ENCODE measurements at regions not wholly inside any gene's neighbourhood (a gene's known extent, or its start where the extent isn't known, plus 50 kb on each side); places are given as distances from the start of the nearest gene placed in this dataset.
"Not testable (repeated sequence)": the region's sequence is repeated elsewhere in the genome, so short reads cannot be mapped to it uniquely, and the experiment has no call there.

DNA sequence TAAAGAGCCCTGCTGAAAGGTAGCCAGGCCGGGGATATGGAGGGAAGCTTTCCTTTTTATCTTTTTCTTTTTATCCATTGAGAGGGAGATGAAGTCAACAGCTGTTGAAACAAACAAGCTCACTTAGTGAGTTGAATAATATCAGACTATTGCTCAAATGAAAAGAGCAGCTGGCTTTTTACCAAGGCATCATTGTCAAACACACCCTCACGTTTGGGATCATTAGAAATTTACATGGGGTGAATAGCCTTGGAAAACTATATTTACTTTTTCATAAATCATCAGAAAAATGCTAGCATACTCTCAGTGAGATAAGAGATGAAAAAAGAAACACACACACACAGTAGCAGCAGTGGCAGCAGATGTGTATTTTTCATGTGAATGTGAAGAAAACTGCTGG lies 71.5 kb upstream of the HNMT start:
- DNase-seq: no peak

DNA sequence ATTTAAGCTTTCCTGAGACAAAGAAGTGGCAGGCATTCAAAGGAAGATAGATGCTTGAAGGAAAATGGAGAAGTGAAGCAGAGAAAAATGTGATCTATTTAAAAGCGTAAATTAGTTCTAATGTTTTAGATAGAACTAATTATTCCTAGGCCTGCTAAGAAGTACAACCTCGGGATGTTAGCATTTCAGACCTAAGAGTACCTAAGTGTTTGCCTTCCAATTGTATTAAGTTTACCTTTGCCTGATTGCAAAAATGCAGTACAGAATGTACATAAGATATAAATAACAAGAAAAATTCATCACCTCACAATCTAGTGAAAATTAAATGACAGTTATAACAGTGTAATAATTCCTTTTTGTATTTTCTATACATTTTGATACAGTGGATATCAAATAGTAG lies 71.1 kb upstream of the HNMT start:
- no peak for DNase-seq

DNA sequence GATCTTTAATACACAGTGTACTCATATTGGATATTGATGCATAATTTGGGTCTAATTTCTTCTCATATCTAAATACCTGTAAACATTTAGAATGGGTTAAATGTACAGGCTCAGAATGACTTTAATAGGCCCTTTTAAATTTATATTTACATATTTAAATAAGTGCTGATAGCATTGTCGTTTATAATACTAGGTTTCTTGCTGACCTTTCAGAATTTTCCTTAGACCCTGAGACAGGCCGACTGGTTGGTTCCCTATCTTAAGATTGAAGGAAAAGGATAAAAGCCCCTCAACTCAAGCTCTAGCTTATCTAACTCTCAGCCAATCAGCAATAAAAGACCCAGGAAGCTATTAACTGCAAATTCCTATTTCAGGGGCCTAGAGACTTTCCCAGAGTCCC lies 67.8 kb upstream of the HNMT start:
- DNase-seq: no peak

DNA sequence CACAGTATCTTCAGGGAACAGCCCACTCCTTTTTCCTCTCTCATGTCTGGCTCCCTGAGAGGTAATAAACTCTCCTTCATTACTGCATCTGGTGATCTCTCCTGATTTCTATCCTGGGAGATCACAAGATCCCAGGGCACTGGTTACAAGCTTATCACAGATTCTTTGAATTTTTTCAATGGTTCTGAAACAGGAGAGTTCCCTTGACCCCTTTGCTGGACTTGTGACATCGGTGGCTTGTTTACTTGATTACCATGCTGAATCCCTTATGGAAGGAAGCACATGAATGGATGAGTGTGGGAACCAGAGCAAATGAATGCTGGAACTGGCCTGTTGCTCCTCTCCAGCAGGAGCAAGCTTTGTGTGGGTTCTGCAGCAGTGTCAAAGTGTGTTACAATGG lies 67.2 kb upstream of the HNMT start:
- no peak for DNase-seq

DNA sequence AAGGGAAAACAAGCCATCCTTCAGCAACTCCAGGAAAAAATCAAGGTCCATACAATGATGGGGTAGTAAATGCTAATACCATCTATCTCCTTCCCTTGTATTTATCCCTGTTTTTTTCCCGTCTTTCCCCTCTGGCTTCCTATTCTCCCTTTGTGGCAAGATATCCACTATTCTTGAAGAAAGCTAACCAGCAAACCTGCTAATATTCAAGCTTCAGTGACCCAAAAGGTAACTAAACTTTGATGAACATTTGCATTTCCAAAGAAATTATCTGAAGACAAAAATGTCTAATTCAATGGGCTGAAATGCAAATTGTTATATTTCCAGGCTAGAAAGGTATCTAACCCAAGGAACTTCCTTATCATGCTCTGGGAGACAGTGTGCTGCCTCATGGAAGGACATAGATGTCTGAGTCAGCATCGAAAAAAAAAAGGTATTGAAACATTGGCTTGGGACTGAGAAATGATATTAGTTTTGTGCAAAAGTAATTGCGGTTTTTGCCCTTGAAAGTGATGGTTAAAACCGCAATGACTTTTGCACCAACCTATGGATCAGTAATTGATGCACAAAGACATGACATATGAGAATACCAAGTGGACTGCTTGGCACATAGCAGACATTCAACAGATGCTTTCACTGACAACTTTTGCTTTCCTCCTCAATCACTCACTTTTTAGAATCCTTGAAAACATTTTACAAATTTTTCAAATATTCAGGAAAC lies 63.7 kb upstream of the HNMT start:
- DNase-seq: no peak

DNA sequence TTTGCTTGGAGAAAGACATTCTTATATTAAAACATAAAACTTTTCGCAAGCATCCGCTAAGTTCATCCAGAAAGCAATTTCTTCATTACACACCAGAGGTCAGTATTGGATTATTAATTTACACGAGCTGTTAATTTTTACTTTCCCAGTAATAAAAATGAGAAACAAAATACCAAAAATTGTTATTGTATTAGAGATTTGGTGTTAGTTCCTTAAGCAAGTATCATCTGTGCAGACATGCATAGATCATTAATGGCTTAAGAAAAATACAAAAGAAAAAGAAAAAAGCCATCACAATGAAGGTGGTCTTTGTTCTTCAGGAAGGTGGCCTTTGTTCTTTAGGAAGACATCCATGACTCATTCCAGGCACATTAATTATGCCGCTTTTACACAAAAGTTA lies 53.6 kb upstream of the HNMT start:
- peak; percentile 40 to 50 for DNase-seq

DNA sequence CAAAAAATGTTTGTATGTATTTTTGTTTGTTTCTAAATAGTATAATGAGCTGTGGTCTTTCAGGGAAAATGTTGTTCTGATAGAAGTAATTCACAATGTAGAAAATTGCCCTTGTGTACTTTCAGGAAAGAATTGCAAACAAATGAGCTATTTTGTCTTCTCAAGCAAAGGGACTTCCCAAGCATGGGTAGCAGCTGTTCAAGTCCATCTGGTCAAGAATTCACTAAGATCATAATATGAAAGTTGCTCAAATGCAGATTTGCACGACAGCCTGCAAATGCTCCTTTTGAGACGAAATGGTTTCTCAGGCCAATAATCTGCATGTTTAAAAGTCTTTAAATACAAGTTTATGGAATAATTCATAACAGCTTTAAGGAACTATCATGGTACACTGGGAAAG lies 51.9 kb upstream of the HNMT start:
- DNase-seq: no peak

DNA sequence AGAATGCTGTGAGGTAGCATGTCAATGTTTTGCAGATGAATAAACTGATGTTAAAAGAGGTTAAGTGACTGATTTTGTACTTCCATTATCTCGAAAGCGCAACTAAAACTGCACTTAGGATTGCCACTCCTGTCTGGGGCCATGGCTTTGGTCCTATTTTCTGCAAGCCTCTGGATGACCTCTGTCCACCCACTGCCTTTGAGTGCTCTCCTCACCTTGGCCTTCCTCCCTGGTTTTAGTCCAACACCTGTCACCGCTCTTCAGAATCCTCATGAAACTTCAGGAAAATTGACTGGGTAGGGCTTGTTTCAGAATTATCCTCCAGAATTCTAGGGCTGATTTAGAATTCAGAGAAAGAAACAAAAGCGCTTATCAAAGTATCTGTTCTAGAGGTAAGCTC lies 51.1 kb upstream of the HNMT start:
- no peak for DNase-seq

DNA sequence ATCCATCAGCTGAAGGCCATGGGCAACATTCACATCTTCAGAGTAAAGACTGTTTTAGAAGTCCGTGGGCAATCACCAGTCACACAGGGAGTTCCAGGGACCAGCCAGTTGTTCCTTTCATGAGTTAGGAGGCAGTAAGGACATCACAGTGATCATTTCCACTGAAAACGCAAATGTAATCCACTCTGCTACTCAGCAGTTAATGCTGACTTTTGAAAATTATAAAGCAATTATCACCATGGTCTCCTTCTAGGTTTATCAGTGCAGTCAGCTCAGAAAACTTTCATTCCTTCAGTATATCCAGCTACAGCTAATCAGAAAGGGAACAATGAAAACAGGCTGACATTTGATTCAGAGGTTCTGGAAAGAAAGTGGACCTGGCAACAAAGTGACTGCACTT lies 50.6 kb upstream of the HNMT start:
- DNase-seq: not testable (repeated sequence)

Data from Kasumi-1 (cell line).